Neuronal stem cell (in vitro differentiated cells): ENCODE measurements at regions not wholly inside any gene's neighbourhood (a gene's known extent, or its start where the extent isn't known, plus 50 kb on each side); places are given as distances from the start of the nearest gene placed in this dataset.

Source experiments
- DNase-seq: peaks from one replicate; pipeline ENCODE4 v3.0.0-alpha.2; 2013; ENCODE audit warnings: low spot score
- H2AFZ ChIP-seq: one replicate; pipeline ENCODE4 v1.6.1; 2013; ENCODE audit warnings: mild to moderate bottlenecking, low read length, inconsistent platforms
- H2AK5ac ChIP-seq: 2 replicates; pipeline ENCODE4 v1.6.1; 2013; ENCODE audit warnings: low read depth, mild to moderate bottlenecking, inconsistent platforms, low read length, moderate library complexity, mixed read lengths
- H2BK120ac ChIP-seq: 2 replicates; pipeline ENCODE4 v1.6.1; 2013; ENCODE audit warnings: low read depth, mild to moderate bottlenecking, inconsistent platforms, low read length, moderate library complexity, mixed read lengths
- H2BK12ac ChIP-seq: one replicate; pipeline ENCODE4 v1.6.1; 2013; ENCODE audit warnings: low read length, inconsistent platforms
- H2BK15ac ChIP-seq: 2 replicates; pipeline ENCODE4 v1.6.1; 2013; ENCODE audit warnings: mild to moderate bottlenecking, low read length, inconsistent platforms, mixed read lengths
- H2BK5ac ChIP-seq: one replicate; pipeline ENCODE4 v1.6.1; 2013; ENCODE audit warnings: inconsistent platforms, mild to moderate bottlenecking, low read length, moderate library complexity
- H3K14ac ChIP-seq: one replicate; pipeline ENCODE4 v1.6.1; 2013; ENCODE audit warnings: low read length, inconsistent platforms
- H3K18ac ChIP-seq: 2 replicates; pipeline ENCODE4 v1.6.1; 2013; ENCODE audit warnings: low read length, inconsistent platforms
- H3K23ac ChIP-seq: 2 replicates; pipeline ENCODE4 v1.6.1; 2013; ENCODE audit warnings: low read depth, mild to moderate bottlenecking, mixed read lengths, low read length, inconsistent platforms; ENCODE audit not compliant: poor library complexity
- H3K27ac ChIP-seq: replicated peaks from 3 replicates; pipeline ENCODE4 v1.5.1; 2013; ENCODE audit warnings: low read length, inconsistent platforms
- H3K27me3 ChIP-seq, 3 experiments: 2 replicates each; pipeline ENCODE4 v1.6.1; 2013; ENCODE audit warnings: low read length in 3 of 3, mild to moderate bottlenecking in 2 of 3, inconsistent platforms in 1 of 3, low read depth in 1 of 3, mixed read lengths in 1 of 3, moderate library complexity in 1 of 3; ENCODE audit not compliant: control insufficient read depth in 3 of 3, insufficient read depth in 3 of 3
- H3K36me3 ChIP-seq, 2 donors: replicated peaks in 1 of 2; 2 replicates each; pipeline ENCODE4 v1.6.1; 2013; ENCODE audit warnings: low read length in 2 of 2; ENCODE audit not compliant: control insufficient read depth in 2 of 2, insufficient read depth in 2 of 2
- H3K4ac ChIP-seq: 2 replicates; pipeline ENCODE4 v1.6.1; 2013; ENCODE audit warnings: inconsistent platforms, mild to moderate bottlenecking, low read length, moderate library complexity
- H3K4me1 ChIP-seq, 2 donors: 1 replicate in 1 of 2; 2 replicates in 1 of 2; pipeline ENCODE4 v1.6.1; 2013; ENCODE audit warnings: low read length in 2 of 2, low read depth in 1 of 2; ENCODE audit not compliant: control insufficient read depth in 2 of 2, insufficient read depth in 1 of 2
- H3K4me2 ChIP-seq: one replicate; pipeline ENCODE4 v1.6.1; 2013; ENCODE audit warnings: mild to moderate bottlenecking, low read length, inconsistent platforms; ENCODE audit not compliant: insufficient read depth, poor library complexity, severe bottlenecking
- H3K4me3 ChIP-seq, 2 donors: 2 replicates each; pipeline ENCODE4 v1.5.1; 2013; ENCODE audit warnings: low read length in 2 of 2, mild to moderate bottlenecking in 2 of 2, inconsistent platforms in 1 of 2, moderate library complexity in 1 of 2
- H3K79me1 ChIP-seq: one replicate; pipeline ENCODE4 v1.6.1; 2013; ENCODE audit warnings: low read depth, mild to moderate bottlenecking, inconsistent platforms, low read length, moderate library complexity
- H3K9ac ChIP-seq: one replicate; pipeline ENCODE4 v1.6.1; 2013; ENCODE audit warnings: mild to moderate bottlenecking, low read depth, low read length, inconsistent platforms; ENCODE audit not compliant: poor library complexity
- H3K9me3 ChIP-seq, 2 donors: replicated peaks in 1 of 2; 2 replicates each; pipeline versions ENCODE3 to v1.6.1; 2013; ENCODE audit warnings: low read length in 2 of 2, mild to moderate bottlenecking in 2 of 2, inconsistent platforms in 1 of 2, low read depth in 1 of 2, mixed read lengths in 1 of 2, moderate library complexity in 1 of 2; ENCODE audit not compliant: control insufficient read depth in 2 of 2, insufficient read depth in 1 of 2
- H4K8ac ChIP-seq: one replicate; pipeline ENCODE4 v1.6.1; 2013; ENCODE audit warnings: low read depth, mild to moderate bottlenecking, inconsistent platforms, low read length, moderate library complexity
- H4K91ac ChIP-seq: one replicate; pipeline ENCODE4 v1.6.1; 2013; ENCODE audit warnings: low read length, low read depth, mild to moderate bottlenecking, inconsistent platforms; ENCODE audit not compliant: poor library complexity
- WGBS, 2 donors: extraction: QIAGEN DNeasy Blood & Tissue Kit; methylation state at CpG; one replicate each; pipeline ENCODE4 v1.1.7; 2013; ENCODE audit warnings: missing lambda C conversion rate in 2 of 2, mixed read lengths in 1 of 2; ENCODE audit not compliant: insufficient read length in 2 of 2, insufficient replicate concordance in 1 of 2; ENCODE audit errors: extremely low coverage in 2 of 2; 5-methylcytosine and 5-hydroxymethylcytosine counted together

GRCh38 chr2:176468457-176469113, 199.3 kb downstream of the MTX2 start:
- H3K4ac ChIP-seq = no peak overlapping the region
- no peak overlapping the region for H3K4me2 ChIP-seq
- DNase-seq = no peak
- H3K4me3 ChIP-seq = no peak overlapping the region
- no peaks in the 10 kb centered on the region for H3K79me1 ChIP-seq
- H3K9me3 ChIP-seq = no peaks in the 10 kb centered on the region
- H4K8ac ChIP-seq = no peak overlapping the region
- H3K27me3 ChIP-seq = no peaks in the 10 kb centered on the region
- H4K91ac ChIP-seq = no peak overlapping the region
- H3K36me3 ChIP-seq = no peaks in the 10 kb centered on the region
- no peak overlapping the region for H3K9ac ChIP-seq
- no peak overlapping the region for H2BK12ac ChIP-seq
- H3K14ac ChIP-seq = no peak overlapping the region
- no peak overlapping the region for H3K23ac ChIP-seq
- H2BK15ac ChIP-seq = no peak overlapping the region
- H2BK120ac ChIP-seq = no peak overlapping the region
- H3K4me1 ChIP-seq = peaks cover 0 to 10% of the 10 kb centered on the region in 2 donors
- H3K18ac ChIP-seq = no peak overlapping the region
- H2BK5ac ChIP-seq = no peak overlapping the region
- no CpG with 5 or more reads among the region's 4 CpGs for WGBS, 2 donors
- H2AFZ ChIP-seq = no peak overlapping the region
- H3K27ac ChIP-seq = no peak overlapping the region
- no peak overlapping the region for H2AK5ac ChIP-seq

GRCh38 chr2:176470713-176471112, 201.5 kb downstream of the MTX2 start:
- Histone ChIP-seq H4K91ac (no peak overlapping the region), H3K23ac (no peak overlapping the region), H3K27me3 (no peaks in the 10 kb centered on the region), H3K4me2 (no peak overlapping the region), H3K18ac (no peak overlapping the region), H3K79me1 (no peaks in the 10 kb centered on the region), H3K14ac (no peak overlapping the region), H2BK12ac (no peak overlapping the region), H3K4me1 (peaks cover 0 to 4% of the 10 kb centered on the region in 2 donors), H2AK5ac (no peak overlapping the region), H3K36me3 (no peaks in the 10 kb centered on the region), H2AFZ (no peak overlapping the region), H2BK120ac (no peak overlapping the region), H2BK5ac (no peak overlapping the region), H3K4me3 (no peak overlapping the region), H2BK15ac (no peak overlapping the region), H3K27ac (no peak overlapping the region), H3K9me3 (no peaks in the 10 kb centered on the region), H3K9ac (no peak overlapping the region), H4K8ac (no peak overlapping the region), H3K4ac (no peak overlapping the region)
- no CpG with 5 or more reads among the region's 4 CpGs for WGBS, 2 donors
- DNase-seq = no peak

GRCh38 chr2:176471949-176472348, 202.7 kb downstream of the MTX2 start:
- H2BK12ac ChIP-seq = no peak overlapping the region
- no peaks in the 10 kb centered on the region for H3K79me1 ChIP-seq
- no peaks in the 10 kb centered on the region for H3K9me3 ChIP-seq
- H2BK15ac ChIP-seq = no peak overlapping the region
- H2AK5ac ChIP-seq = no peak overlapping the region
- H3K36me3 ChIP-seq = no peaks in the 10 kb centered on the region
- no CpG with 5 or more reads among the region's 2 CpGs for WGBS, 2 donors
- no peak for DNase-seq
- H4K91ac ChIP-seq = no peak overlapping the region
- H2BK120ac ChIP-seq = no peak overlapping the region
- H3K4me1 ChIP-seq = peaks cover 0 to 2% of the 10 kb centered on the region in 2 donors
- no peaks in the 10 kb centered on the region for H3K27me3 ChIP-seq
- H3K4me2 ChIP-seq = no peak overlapping the region
- H3K9ac ChIP-seq = no peak overlapping the region
- no peak overlapping the region for H3K27ac ChIP-seq
- H2AFZ ChIP-seq = no peak overlapping the region
- no peak overlapping the region for H3K4me3 ChIP-seq
- H4K8ac ChIP-seq = no peak overlapping the region
- H3K4ac ChIP-seq = no peak overlapping the region
- no peak overlapping the region for H3K23ac ChIP-seq
- H3K18ac ChIP-seq = no peak overlapping the region
- no peak overlapping the region for H2BK5ac ChIP-seq
- no peak overlapping the region for H3K14ac ChIP-seq

- Histone ChIP-seq H2AK5ac (no peak overlapping the region), H3K36me3 (no peaks in the 10 kb centered on the region), H2BK5ac (no peak overlapping the region), H3K4ac (no peak overlapping the region), H3K27ac (no peak overlapping the region), H2BK15ac (no peak overlapping the region), H3K23ac (no peak overlapping the region), H2BK12ac (no peak overlapping the region), H3K27me3 (no peaks in the 10 kb centered on the region), H3K9me3 (no peaks in the 10 kb centered on the region), H4K91ac (no peak overlapping the region), H3K4me3 (no peak overlapping the region), H3K4me1 (no peaks in the 10 kb centered on the region), H3K18ac (no peak overlapping the region), H2AFZ (no peak overlapping the region), H3K9ac (no peak overlapping the region), H2BK120ac (no peak overlapping the region), H3K4me2 (no peak overlapping the region), H3K79me1 (no peaks in the 10 kb centered on the region), H4K8ac (no peak overlapping the region), H3K14ac (no peak overlapping the region)
- no CpG with 5 or more reads among the region's 4 CpGs for WGBS, 2 donors
- DNase-seq = no peak
Observed at GRCh38 chr2:176473177-176473576, 203.9 kb downstream of the MTX2 start.
